GM12892 (cell line): ENCODE measurements at regions not wholly inside any gene's neighbourhood (a gene's known extent, or its start where the extent isn't known, plus 50 kb on each side); places are given as distances from the start of the nearest gene placed in this dataset.
"Not testable (repeated sequence)": the region's sequence is repeated elsewhere in the genome, so short reads cannot be mapped to it uniquely, and the experiment has no call there.

ENCODE experiments used
- DNase-seq: peaks from one replicate; pipeline ENCODE4 v3.0.0; 2011; ENCODE audit not compliant: insufficient read length
- FAIRE-seq: peaks from 2 replicates; lab custom pipeline; 2011; peaks lifted over from hg19 to GRCh38; lab: Jason Lieb, UNC
- POLR2A ChIP-seq: IDR thresholded peaks from 2 replicates; pipeline ENCODE4 v1.6.1; 2011; ENCODE audit warnings: low read depth, low read length, control low read depth
- POLR2AphosphoS5 ChIP-seq: IDR thresholded peaks from 2 replicates; pipeline ENCODE4 v1.6.1; 2011; ENCODE audit warnings: low read depth, low read length, control low read depth
- TAF1 ChIP-seq: IDR thresholded peaks from 2 replicates; pipeline ENCODE4 v1.6.1; 2011; ENCODE audit warnings: low read depth, mild to moderate bottlenecking, control low read depth, low read length, borderline replicate concordance

DNA sequence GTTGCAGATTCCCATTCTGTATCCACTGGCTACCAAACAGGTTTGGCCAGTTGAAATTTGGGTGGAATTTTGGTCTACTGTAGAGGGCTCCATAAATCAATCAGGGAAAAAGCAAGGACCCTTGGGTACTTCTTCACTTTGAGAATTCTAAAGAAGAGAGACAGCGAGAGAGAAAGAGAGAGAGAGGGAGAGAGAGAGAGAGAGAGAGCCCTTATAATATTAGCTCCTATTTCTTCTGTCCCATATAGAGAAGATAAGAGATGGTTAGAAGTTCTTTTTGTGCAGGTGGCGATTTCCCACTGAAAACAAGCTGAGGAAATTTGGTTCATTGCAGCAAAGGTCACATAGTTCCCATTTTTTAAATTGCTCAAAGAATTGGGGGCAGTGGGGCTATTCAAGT lies 88.6 kb upstream of the ZNF536 start:
- TF ChIP-seq TAF1 (no peak), POLR2A (no peak), POLR2AphosphoS5 (no peak)
- no peak for FAIRE-seq
- DNase-seq = no peak

DNA sequence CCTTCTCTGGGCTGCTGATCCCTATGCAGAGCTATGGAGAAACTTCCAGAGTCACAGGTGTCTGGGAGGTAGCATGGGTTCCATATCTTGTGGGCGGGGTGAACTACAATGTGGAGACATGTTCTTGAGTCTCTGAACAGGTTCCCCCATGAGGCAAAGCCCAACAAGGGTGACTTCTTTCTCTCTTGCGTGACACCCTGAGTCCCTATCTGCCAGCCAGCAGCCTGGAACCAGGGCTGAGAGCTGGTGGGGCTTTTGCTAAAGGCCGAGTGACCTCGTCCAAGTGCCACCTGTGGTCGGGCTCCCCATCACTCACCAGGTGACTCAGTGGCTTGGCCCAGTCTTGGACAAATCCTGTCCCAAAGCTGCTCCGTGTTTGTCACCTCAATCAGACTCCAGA lies 88.0 kb upstream of the ZNF536 start:
- TF ChIP-seq POLR2A (no peak), TAF1 (no peak), POLR2AphosphoS5 (no peak)
- DNase-seq = no peak
- no peak for FAIRE-seq

DNA sequence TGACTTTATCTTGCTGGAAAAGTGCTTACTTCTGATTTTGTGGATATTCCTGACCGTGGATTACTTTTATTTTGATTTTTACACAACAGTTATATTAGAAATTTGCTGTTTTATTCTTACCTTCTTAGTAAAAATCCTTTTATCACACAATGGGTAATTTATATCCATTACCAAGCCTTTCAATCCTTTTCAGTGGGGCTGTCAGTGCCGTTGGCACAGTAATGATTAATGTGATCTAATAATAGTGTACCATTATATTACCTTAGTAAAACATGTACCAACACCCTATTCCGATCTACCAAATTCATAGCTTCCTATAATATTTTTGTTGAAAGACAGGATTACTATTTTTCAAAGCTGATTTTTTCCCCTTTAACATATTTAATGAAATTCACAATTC lies 87.3 kb upstream of the ZNF536 start:
- FAIRE-seq = no peak
- DNase-seq = no peak
- TF ChIP-seq TAF1 (no peak), POLR2AphosphoS5 (no peak), POLR2A (no peak)

DNA sequence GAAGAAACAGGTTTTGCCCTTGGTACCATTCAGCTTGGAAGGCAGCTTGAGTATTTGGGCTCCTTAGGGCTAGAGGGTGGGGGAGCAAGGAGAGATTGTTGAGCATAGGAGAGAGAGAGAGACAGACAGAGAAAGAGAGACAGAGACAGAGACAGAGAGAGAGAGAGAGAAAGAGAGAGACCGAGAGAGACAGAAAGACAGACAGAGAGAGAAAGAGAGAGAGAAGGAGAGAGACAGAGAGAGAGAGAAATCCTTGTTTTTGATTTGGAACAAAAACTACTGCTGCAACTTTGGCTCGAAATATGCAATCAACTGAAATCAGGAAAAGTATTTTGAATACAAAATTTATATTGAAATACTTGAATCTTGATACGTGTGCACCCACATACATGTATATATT lies 85.8 kb upstream of the ZNF536 start:
- DNase-seq (no peak), FAIRE-seq (no peak)
- TF ChIP-seq TAF1 = no peak
- TF ChIP-seq POLR2A = no peak
- no peak for TF ChIP-seq POLR2AphosphoS5

DNA sequence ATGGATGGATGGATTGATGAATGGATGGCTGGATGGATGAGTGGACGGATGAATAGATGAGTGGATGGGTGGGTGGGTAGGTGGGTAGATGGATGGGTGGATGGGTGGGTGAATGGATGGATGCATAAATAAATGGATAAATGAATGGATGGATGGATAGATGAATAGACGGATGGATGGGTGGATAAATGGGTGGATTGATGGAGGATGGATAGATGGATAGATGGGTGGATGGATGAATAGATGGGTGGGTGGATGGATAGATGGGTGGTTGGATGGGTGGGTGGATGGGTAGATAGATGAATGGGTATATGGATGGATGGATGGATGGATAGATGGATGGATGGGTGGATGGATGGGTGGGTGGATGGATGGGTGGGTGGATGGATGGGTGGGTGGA lies 84.9 kb upstream of the ZNF536 start:
- DNase-seq (no peak), FAIRE-seq (no peak)
- no peak for TF ChIP-seq POLR2A
- TF ChIP-seq TAF1 = no peak
- TF ChIP-seq POLR2AphosphoS5 = no peak

DNA sequence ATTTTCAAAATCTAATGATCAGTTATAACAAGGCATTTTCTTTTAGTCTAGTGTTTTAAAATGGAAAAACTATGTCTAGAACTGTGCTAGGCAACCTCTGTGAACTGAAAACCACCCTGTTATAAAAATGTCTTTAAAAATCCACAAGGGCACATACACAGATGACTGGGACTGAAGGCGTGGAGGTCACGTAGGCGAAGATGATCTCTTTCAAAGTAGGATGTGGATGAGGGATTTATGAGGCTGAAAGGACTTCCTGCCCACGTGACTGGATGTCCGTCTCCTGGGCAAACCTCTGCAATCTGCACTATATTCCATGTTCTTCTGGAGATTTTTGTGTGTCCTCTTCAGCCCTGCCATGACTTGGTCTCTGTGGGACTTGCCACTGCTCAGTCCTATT lies 84.2 kb upstream of the ZNF536 start:
- no peak for DNase-seq
- TF ChIP-seq POLR2A (no peak), TAF1 (no peak), POLR2AphosphoS5 (no peak)
- FAIRE-seq = no peak

DNA sequence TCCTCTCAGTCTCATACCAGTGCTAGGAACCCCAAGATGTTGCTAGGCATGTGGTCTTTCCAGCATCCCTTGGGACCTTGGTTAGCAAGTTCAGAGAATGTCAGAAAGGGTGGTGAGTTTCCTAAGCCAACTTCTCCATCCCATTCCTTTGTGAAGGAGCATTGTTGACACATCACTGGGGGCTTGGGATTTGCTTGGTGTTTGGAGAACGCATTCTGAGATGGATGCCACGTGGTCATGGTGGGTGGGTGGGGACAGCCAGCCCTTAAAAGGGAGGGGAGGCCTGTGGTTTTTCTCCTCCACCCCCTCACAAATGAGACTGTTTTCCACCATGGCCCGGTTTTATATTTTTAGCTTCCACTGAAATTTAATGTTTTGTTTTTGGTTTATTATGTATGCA lies 83.3 kb upstream of the ZNF536 start:
- FAIRE-seq (no peak), DNase-seq (no peak)
- no peak for TF ChIP-seq POLR2AphosphoS5
- no peak for TF ChIP-seq POLR2A
- TF ChIP-seq TAF1 = no peak

DNA sequence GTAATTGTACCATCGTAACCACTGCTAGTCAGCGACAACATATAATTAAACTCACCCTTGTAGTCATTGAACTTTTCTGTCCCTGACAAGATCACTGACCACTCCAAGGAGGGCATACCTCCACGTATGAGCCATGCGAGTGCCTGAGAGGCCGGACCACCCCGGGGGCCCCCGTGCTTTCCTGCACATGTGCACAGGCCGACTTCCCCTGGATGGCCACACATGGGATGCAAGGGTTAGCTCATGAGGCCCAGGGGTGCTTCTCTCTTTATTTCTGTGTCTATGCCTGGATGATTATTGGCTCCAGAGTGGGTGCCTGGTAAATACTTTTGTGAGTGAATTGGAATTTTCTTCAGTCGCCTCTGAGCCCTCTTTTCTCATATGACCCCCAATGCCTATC lies 82.8 kb upstream of the ZNF536 start:
- DNase-seq = no peak
- FAIRE-seq = no peak
- no peak for TF ChIP-seq TAF1
- TF ChIP-seq POLR2AphosphoS5 = no peak

DNA sequence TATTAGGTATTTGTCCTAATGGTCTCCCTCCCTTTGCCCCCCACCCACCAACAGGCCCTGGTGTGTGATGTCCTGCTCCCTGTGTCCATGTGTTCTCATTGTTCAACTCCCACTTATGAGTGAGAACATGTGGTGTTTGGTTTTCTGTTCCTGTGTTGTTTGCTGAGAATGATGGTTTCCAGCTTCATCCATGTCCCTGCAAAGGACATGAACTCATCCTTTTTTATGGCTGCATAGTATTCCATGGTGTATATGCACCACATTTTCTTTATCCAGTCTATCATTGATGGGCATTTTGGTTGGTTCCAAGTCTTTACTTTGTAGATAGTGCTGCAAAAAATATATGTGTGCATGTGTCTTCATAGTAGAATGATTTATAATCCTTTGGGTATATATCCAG lies 81.4 kb upstream of the ZNF536 start:
- not testable (repeated sequence) for FAIRE-seq, DNase-seq

DNA sequence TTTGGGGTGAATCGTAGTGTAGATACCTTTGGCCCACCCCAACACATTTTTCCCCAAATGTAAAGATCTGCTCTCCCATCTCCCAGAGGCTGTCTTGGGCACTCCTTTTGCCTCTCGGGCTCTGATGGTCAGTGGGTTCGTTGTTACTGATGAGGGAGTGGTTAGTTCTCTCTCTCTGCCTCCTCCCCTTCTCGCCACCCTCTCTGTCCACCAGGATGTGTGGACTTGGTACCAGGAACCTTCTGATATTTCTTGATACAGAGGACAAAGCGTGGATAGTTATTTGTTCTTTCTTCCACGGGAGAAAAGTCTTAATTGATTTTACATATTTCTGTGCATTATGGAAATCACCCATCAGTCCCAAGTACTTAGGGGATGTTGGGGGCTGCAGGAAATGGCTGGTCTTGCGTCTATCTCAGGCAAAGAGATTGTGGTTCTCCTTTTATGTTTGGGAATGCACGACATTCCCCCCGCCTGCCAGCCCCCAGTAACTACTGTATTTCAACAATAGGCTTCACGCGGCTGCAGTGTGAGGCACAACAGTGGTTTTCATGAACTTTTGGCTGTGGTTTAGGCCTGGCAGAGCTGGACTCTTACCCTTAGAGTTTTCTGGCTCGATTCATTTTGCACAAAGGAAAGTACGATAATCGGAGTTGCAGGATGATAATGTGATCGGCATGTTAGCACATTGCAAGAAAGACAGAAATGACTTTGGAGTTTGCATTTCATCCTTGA lies 79.0 kb upstream of the ZNF536 start:
- no peak for FAIRE-seq
- no peak for TF ChIP-seq TAF1
- no peak for DNase-seq

DNA sequence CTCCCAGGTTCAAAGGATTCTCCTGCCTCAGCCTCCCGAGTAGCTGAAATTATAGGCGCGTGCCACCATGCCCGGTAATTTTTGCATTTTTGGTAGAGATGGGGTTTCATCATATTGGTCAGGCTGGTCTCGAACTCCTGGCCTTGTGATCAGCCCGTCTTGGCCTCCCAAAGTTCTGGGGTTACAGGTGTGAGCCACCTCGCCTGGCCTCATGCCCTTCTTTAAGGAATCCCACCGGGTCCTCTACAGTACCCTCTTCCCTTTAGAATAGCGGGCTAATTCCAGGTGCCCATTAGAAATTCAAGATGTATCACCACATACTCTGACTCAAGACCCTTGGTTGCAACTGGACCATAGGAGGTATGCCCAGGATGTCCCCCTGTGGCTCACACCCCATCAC lies 74.2 kb upstream of the ZNF536 start:
- no peak for FAIRE-seq
- DNase-seq = no peak
- no peak for TF ChIP-seq POLR2A

DNA sequence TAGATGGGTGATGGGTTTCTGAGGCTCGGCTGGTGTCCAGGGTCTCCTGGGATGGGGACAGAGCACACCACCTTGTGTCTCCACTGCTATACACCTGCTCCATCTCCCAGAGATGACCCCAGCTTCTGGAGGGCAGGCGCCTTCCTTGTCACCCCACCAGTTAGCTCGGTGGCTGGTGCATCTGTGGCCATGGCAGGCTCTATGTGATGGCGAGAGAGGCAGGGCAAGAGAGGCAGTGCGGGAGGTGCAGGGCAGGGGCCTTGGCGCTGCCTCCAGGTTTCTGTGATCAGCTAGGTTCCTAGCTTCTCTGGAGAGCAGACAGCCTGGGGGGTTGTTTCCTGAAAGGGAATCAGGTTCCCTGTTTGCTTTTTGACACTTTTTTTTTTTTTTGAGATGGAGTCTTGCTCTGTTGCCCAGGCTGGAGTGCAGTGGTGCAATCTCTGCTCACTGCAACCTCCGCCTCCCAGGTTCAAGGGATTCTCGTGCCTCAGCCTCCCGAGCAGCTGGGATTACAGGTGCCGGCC lies 69.0 kb upstream of the ZNF536 start:
- DNase-seq = no peak
- TF ChIP-seq POLR2A = no peak
- no peak for TF ChIP-seq POLR2AphosphoS5
- TF ChIP-seq TAF1 = no peak
- no peak for FAIRE-seq

DNA sequence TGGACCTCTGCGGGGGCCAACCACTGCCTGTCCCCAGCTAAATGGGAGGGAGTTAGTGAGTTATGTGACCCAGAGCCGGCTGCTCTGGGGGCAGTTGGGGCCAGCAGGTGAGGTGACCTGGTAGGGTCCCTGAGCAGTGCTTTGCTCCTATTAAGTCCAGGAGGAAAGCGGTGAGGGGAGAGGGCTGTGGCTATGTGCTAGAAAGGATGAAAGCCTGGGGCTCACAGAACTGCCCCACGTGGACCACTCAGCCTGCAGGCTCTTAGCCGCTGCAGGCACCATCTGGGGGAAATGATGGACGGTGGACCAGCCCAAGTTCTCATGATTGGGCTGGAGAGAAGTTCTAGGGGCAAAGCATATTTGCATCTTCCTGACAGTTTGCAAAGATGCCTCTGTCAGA lies 67.6 kb upstream of the ZNF536 start:
- DNase-seq (no peak), FAIRE-seq (no peak)
- TF ChIP-seq POLR2AphosphoS5 = no peak
- TF ChIP-seq TAF1 = no peak
- TF ChIP-seq POLR2A = no peak
